NCI-H1105 (cell line): ENCODE measurements at regions not wholly inside any gene's neighbourhood (a gene's known extent, or its start where the extent isn't known, plus 50 kb on each side); places are given as distances from the start of the nearest gene placed in this dataset.
"Not testable (repeated sequence)": the region's sequence is repeated elsewhere in the genome, so short reads cannot be mapped to it uniquely, and the experiment has no call there.

ENCODE experiments used
- DNase-seq: peaks from one replicate; lab custom pipeline; 2025; lab: John Stamatoyannopoulos, UW

DNA sequence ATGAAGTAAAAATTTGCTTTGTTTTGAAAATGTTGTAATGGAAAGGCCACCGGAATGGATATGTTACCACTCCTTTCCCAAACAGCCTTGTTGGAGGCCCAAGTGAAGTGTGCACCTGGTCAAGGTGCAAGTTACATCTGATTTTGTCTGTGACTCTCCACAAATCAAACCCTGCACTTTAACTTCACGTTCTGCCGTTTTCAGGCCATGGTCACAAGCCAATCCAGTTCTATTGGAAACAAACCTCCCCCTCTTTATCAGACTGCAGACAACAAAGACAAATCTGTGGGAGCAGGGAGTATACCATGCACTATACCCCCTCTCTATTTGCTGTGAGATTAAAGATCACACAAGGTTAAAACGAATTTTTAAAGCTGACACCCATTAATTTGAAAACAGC, 155.6 kb upstream of the RFC3 start:
- no peak for DNase-seq

DNA sequence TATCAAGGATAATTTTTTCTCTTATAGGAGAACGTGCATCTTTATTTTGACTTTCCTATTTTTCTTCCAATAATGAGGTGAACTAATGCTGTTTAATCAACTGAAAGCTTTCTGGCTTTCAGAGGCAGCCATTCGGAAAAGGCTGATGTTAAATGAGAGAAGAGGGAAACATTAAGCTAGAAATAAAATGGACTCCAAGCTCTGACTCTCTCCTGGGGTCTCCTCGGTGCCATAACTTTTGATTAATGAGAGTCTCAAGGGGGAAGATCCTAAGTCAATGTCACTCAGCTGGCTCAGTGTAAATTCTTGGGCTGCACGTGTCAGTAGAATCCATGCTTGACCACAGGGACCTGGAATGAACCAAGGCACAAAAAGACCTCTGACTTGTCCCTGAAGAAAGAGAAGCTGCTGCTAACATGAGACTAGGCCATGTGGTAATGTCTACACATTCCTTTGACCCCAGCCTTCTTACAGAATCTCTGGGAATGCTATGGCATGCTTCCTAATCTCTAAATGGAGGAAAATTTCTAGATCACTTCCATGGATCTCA, 152.2 kb upstream of the RFC3 start:
- no peak for DNase-seq

DNA sequence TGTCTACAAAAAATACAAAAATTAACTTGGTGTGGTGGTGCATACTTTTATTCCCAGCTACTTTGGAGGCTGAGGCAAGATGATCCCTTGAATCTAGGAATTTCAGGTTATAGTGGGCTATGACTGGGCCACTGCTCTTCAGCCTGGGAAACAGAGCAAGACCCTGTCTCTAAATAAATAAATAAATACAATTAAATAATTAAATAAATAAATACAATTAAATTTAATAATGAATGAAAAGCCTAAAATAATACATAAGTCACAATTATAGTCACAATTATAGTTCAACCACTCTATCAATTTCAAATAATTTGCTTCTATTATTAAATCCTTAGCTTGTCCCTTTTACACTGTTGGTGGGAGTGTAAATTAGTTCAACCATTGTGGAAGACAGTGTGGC, 146.4 kb upstream of the RFC3 start:
- DNase-seq: no peak

DNA sequence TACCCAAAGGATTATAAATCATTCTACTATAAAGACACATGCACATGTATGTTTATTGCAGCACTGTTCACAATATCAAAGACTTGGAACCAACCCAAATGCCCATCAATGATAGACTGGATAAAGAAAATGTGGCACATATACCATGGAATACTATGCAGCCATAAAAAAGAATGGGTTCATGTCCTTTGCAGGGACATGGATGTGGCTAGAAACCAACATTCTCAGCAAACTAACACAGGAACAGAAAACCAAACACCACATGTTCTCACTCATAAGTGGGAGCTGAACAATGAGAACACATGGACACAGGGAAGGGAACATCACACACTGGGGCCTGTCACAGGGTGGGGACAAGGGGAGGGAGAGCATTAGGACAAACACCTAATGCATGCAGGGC, 145.9 kb upstream of the RFC3 start:
- DNase-seq: not testable (repeated sequence)

DNA sequence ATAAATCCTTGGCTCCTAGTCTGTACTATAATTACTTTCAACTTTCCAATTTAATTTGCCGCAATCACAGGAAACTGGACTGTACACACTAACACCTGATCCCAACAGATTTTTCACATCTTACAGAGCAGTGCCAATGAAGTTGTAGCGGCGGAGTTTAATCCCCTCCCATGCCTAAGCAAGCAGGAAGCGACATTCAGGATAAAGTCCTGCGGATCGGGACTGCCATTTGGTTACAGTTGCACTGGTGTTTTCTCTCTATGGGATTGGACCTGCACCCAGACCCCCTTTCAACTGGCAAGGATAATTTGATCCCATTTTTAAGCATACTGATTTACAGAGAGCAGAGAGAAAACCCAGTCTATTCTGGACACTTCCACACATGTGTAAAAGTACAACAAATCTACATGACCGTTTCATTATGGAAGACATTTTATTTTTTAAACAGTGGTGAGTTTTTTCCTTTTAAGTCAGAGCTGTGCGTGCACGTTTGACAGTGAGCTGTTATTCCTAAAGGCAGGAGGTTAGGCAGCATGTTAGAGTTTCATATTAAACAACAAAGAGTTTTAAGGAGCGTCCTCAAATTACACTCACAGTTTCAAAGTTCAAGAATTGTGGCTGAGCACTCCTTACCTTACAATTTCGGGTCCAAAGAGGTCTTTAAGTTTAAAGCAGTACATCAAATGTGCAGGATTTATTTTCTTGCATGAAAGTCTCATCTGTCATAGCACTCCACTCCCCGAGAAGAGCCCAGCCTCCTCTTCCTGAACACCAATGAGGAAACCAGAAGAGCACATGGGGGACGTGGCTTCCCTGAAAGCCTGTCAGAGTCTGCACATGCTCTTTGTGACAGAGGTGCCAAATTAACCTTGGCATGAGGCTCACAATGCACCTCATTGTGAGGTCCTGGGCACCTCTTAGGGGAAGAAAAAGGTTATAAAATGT, 141.6 kb upstream of the RFC3 start:
- DNase-seq: no peak

DNA sequence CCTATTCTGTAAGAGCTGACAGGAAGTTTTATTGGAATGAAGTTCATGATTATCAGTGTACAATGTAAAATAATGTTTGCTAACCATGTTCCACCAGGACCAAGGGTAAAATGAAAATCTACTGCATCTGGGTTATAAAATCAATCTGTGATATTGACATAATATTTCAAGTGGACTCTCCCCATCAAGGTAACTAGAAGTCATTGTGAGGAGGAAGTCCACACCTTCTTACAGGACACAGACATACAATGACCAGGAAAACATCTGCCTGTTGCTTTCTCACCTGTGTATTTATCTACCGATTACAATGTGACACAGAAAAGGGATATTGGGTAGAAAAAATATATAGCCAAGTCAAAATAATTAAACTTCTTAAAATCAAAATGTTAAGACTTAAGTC, 140.7 kb upstream of the RFC3 start:
- no peak for DNase-seq

DNA sequence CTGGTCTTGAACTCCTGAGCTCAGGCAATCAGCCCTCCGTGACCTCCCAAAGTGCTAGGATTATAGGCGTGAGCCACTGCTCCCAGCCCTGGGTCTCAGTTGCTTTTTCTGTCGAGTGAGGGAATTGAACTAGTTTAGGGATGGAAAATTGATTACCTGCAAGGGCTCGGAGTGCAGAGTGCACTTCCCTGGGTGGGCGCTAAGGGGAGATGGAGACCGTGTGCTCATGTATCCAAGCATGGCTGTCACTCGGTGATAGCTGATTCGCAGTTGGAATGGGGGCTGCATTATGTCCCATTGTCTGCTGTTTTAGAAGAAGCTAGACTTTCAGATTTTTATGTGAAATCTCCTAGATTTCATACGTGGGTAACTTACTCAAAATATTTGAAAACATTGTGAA, 139.9 kb upstream of the RFC3 start:
- no peak for DNase-seq

DNA sequence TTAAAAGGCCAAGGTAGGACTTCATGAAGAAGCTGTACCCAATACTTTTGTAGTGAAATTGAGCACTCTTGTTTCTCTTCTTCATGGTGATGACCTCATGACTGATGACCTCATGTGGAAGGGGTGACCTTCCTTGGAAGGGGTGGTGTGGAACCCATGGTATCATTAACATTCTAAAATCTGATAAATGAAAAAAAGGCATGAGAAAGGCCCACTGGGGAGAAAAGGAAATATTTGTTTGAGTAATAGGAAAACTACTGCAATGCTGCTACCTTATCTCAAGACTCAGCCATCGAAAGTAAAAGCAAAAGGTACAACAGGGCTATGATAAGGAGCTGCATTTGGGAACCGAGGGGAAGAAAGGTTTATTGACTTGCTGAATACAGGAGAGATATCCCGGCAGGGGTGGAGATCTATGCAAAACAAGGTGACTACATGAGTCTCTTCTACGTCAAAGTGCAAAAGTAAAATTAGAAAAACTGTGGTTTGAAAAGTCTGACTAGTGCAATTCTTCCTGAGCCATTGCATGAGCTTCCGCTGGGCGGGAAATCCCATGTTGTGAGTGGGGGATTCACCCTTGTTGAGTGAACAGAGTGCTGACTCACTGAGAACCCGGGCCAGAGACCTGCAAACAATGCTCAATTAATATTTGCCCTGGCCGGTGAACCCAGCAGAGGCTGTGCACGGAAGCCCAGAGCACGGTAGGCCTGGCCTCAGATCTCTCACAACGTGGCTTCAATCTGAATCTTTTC, 138.9 kb upstream of the RFC3 start:
- no peak for DNase-seq

DNA sequence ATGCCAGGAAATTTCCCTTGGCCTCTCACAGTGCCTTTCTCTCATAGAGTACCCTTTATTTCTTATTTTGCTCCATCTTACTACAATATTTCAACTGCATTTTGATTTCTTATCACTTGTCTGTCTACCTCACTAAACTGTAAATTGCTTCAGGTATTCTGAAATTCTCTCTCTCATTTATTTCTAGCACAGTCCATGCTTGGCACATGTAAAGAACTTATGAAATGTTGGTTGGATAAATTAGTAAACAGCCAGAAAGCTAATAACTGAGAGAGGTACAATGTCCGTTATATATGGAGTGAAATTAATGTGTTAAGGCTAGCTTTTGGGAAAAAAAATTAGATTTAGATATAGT, 138.3 kb upstream of the RFC3 start:
- no peak for DNase-seq

DNA sequence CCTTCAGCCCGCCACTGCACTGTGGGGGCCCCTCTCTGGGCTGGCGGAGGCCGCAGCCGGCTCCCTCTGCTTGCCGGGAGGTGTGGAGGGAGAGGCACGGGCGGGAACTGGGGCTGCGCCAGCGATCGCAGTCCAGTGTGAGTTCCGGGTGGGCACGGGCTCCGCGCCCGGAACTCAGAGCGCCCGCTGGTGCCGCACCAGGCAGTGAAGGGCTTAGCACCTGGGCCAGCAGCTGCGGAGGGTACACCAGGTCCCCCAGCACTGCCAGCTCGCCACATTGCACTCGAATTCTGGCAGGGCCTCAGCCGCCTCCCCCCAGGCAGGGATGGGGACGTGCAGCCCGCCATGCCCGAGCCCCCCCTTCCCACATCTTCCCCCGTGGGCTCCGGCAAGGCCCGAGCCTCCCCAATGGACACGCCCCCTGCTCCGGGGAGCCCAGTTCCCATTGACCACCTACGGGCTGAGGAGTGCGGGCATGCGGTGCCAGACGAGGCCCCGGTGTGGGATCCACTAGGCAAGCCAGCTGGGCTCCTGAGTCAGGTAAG, 135.9 kb upstream of the RFC3 start:
- no peak for DNase-seq

DNA sequence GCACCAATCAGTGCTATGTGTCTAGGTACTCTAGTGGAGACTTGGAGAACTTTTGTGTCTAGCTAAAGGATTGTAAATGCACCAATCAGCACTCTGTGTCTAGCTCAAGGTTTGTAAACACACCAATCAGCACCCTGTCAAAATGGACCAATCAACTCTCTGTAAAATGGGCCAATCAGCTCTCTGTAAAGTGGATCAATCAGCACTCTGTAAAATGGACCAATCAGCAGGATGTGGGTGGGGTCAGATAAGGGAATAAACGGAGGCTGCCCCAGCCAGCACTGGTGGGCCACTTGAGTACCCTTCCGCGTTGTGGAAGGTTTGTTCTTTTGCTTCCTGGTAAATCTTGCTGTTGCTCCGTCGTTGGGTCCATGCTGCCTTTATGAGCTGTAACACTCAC, 135.3 kb upstream of the RFC3 start:
- not testable (repeated sequence) for DNase-seq

DNA sequence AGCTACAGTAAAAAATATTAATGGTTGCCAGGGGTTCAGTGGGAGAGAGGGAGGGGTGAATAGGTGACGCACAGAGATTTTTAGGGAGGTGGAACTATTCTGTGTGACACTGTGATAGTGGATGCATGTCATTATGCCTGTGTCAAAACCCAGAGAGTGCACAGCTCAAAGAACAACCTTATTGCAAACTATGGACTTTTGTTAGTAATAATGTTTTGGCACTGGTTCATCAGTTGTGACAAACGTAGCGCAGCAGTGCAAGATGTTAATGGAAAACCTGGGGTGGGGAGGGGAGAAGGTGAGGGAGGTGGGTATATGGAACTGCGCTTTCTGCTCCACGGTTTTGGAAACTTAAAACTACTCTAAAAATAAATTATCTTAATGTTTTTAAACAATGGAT, 134.6 kb upstream of the RFC3 start:
- DNase-seq: no peak

DNA sequence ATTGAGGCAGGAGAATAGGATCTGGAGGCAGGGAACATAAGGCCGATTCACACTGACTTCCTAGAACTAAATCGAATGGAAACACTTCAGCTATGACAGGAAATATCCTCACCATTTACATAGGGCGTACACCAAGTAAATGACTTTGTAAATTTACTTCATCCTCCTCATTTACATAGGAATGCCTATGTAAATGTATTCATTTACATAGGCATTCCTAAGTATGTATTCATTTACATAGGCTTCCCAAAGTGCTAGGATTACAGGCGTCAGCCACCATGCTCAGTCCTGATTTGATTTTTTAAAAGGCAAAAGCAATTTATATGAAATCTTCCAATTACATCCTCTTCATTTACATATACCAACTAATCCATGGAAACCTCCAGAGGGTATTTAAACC, 133.1 kb upstream of the RFC3 start:
- no peak for DNase-seq

DNA sequence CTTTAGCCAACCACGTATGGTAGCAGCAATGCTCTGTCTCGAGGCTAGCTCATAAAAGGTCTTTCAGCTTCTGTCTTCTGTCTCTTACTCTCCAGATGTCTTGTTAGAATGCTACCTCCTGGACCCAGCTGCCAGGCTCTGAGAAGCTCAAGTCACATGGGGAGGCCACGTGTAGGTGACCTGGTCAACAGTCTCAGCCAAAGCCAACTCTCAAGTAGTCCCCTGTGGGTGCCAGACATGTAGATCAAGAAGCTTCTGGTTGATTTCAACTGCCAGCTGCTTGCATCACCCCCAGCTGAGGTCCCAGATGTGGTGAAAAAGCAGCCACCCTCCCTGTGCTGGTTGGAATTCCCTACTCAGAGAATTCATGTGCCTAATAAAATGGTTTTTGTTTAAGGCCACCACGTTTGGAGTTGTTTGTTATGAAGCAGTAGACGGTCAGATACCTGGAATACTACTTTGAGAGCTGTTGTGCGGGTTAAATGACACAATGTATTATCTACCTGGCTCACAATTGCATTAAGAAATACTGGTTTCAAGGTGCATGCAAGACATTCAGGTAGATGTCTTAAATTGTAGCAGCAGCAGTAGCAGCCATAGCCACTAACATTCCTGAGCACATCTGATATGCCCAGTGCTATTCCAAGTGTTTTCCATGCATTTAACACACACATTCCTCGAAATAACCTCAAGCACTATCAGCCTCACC, 131.0 kb upstream of the RFC3 start:
- no peak for DNase-seq

DNA sequence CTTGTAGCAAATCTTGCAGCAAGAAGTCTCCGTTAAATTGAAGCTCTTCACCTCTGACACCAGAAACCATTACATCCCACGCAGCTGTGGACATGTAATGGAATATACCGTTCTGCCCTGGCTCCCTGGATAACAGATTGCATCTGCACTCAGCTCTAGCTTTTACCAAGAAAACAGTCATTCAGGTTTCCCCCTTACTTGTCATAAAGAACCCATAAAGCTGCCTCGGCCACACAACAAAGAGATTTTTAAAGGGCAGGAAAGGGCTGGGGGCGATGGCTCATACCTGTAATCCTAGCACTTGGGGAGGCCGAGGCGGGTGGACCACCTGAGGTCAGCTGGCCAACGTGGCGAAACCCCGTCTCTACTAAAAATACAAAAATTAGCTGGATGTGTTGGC, 127.6 kb upstream of the RFC3 start:
- DNase-seq: no peak

DNA sequence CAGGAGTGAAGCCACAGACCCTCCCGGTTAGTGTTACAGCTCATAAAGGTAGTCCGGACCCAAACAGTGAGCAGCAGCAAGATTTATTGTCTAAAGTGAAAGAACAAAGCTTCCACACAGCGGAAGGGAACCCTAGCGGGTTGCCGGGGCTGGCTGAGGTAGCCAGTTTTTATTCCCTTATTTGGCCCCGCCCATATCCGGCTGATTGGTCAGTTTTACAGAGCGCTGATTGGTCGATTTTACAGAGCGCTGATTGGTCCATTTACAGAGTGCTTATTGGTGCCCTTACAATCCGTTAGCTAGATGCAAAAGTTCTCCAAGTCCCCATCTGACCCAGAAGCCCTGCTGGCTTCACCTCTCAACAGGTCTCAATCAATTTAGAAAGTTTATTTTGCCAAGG, 126.0 kb upstream of the RFC3 start:
- DNase-seq: no peak

DNA sequence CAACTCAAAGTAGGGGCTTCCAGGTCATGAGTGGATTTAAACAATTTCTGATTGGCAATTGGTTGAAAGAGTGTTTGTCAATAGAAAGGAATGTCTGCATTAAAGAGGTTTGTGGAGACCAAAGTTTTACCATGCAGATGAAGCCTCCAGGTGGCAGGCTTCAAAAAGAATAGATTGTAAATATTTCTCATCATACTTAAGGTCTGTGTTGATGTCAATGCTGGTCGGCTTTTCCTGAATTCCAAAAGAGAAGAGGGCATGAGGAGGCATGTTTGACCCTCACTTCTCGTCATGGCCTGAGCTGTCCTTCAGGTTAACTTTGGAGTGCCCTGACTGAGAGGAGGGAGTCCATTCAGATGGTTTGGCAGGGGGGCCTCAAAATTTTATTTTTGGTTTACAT, 125.4 kb upstream of the RFC3 start:
- no peak for DNase-seq

DNA sequence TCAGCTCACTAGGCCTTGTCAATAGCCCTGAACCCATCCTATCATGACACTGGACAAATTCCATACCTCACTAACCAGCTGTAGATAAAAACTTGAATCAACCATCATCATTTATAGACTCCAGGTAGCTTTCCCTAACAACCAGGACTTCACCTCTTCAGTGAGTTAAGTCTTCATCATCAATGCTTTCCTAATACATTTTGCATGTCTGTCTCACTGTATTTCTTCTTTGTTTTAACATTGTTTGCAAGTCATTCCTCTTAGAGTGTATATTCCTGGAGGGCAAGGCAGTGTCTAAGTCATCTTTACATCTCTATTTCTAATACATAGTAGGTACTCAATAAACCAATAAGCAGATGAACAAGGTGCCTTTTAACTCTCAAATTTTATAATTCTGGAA, 123.4 kb upstream of the RFC3 start:
- no peak for DNase-seq

DNA sequence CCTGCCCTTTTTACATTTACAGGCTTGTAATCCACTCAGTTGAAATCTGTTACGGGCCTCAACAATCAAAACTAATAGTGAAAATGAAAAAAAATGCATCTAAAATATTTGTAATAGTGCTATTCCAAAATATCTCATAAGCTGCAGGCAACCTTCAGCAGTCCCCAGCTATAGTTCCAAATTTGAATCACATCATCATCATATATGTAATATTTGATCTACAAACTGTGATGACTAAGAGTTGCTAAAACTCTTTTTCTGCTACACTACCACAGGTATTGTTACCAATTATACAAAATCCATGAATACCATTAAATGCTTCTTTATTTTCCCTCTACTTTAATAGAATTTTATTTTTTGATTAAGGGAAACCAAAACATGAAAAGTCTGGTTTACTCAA, 121.4 kb upstream of the RFC3 start:
- no peak for DNase-seq

DNA sequence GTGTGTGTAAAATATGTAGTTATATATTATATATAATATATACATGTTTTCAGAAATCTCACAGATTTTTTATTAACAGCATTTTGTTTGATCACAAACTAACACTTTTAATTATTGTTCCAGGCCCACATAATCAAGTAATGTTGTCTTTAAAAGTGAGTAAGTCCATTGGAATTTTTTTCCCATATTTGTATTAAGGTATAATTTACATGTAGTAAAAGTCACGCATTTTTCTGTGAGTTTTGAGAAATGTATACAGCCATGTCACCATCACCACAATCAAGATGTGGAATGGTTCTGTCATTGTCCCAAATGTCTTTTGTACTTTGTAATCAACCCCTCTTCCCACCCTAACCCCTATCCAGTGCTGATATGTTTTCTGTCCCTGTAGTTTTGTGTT, 120.0 kb upstream of the RFC3 start:
- no peak for DNase-seq

DNA sequence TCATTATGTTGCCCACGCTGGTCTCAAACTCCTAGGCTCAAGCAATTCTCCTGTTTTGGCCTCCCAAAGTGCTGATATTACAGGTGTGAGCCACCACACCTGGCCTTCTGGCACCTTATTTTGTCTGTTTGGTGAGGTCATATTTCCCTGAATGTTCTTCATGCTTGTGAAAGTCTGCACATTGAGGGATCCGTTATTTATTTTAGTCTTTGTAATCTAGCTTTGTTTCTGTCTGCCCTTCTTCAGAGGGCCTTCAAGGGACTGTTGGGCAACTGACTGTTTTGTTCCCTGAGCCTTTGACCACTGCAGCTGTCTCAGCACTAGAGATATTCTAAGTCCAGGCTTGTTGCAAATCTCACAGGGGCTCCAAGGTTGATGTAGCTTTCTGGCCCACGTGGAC, 110.5 kb upstream of the RFC3 start:
- DNase-seq: no peak

DNA sequence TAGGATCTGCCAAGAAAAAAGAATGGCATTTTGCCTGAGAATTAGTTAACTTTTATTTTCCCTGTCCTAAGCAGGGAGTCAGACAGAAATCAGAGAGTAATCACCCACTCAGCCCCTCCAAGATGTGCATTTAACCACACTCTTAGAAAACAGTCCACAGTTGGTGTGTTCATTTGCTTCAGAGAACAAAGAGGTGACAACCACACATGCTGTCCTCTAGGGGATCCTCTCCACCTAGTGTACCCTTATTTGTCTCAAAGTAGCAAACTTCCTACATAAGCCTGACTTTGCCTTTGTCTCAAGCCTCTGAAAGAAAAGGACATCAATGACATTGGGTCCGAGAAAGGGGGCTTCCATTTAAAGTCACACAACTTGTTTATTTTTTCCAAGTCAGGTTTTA, 107.0 kb upstream of the RFC3 start:
- DNase-seq: no peak
